HFF-Myc (cell line): ENCODE measurements at regions not wholly inside any gene's neighbourhood (a gene's known extent, or its start where the extent isn't known, plus 50 kb on each side); places are given as distances from the start of the nearest gene placed in this dataset.
"Not testable (repeated sequence)": the region's sequence is repeated elsewhere in the genome, so short reads cannot be mapped to it uniquely, and the experiment has no call there.

Source experiments
- DNase-seq: peaks from one replicate; pipeline ENCODE4 v3.0.0-alpha.2; 2011; ENCODE audit warnings: low read depth; ENCODE audit errors: extremely low read depth
- H3K4me3 ChIP-seq: replicated peaks from 2 replicates; pipeline ENCODE4 v1.5.1; 2011; ENCODE audit warnings: low read depth, mild to moderate bottlenecking, control low read depth, low read length
- TF ChIP-seq, protein P1 (sequence below): IDR thresholded peaks from 2 replicates; pipeline ENCODE4 v1.5.1; 2012; ENCODE audit warnings: mild to moderate bottlenecking, low read depth, low read length, control low read depth; ENCODE audit errors: missing control alignments

DNA sequence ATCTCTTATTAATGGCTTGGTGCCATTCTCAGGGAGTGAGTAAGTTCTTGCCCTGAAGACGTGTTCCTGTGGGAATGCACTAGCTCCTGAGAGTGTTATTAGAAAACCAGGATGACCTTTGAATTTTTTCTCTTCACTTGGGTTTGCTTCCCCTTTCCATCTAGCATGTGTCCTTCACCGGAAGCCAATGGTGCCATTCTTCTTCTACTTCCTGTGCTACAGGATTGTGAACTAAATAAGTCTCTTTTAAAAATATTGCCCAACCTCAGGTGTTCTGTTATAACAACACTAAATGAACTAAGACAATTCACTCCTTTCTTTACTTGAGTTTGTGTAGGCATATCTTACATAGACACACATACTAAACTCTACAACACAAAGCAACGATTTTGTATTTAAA is 447.0 kb downstream of the SOX11 start:
- H3K4me3 ChIP-seq = no peak overlapping the region
- TF ChIP-seq, protein P1, sequence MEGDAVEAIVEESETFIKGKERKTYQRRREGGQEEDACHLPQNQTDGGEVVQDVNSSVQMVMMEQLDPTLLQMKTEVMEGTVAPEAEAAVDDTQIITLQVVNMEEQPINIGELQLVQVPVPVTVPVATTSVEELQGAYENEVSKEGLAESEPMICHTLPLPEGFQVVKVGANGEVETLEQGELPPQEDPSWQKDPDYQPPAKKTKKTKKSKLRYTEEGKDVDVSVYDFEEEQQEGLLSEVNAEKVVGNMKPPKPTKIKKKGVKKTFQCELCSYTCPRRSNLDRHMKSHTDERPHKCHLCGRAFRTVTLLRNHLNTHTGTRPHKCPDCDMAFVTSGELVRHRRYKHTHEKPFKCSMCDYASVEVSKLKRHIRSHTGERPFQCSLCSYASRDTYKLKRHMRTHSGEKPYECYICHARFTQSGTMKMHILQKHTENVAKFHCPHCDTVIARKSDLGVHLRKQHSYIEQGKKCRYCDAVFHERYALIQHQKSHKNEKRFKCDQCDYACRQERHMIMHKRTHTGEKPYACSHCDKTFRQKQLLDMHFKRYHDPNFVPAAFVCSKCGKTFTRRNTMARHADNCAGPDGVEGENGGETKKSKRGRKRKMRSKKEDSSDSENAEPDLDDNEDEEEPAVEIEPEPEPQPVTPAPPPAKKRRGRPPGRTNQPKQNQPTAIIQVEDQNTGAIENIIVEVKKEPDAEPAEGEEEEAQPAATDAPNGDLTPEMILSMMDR = no peak
- no peak for DNase-seq

GRCh38 chr2:6139916-6140315 is 447.7 kb downstream of the SOX11 start:
- TF ChIP-seq, protein P1 = no peak
- no peak overlapping the region for H3K4me3 ChIP-seq
- no peak for DNase-seq

GRCh38 chr2:6140509-6140908 is 448.3 kb downstream of the SOX11 start:
- TF ChIP-seq, protein P1 = no peak
- no peak for DNase-seq
- no peak overlapping the region for H3K4me3 ChIP-seq

DNA sequence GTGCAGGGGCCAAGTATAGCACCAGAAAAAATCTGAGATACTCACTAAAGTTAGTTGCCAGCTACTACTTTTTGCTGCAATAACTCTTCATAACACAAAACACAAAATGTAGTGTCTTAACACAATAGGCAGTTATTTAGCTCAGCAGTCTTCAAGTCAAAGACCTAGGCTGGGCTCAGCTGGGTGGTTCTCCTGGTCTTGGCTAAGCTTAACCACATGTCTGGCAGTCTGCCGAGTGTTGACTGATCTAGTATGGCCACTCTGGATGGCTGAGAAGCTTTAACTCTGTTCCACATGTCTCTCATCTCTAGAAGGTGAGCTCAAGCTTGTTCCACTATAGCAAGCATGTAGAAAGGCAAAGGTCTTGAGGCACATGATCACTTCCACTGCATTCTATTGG is 451.6 kb downstream of the SOX11 start:
- no peak overlapping the region for H3K4me3 ChIP-seq
- TF ChIP-seq, protein P1 = no peak
- DNase-seq = no peak

GRCh38 chr2:6147215-6147614 is 455.0 kb downstream of the SOX11 start:
- not testable (repeated sequence) for DNase-seq, H3K4me3 ChIP-seq

DNA sequence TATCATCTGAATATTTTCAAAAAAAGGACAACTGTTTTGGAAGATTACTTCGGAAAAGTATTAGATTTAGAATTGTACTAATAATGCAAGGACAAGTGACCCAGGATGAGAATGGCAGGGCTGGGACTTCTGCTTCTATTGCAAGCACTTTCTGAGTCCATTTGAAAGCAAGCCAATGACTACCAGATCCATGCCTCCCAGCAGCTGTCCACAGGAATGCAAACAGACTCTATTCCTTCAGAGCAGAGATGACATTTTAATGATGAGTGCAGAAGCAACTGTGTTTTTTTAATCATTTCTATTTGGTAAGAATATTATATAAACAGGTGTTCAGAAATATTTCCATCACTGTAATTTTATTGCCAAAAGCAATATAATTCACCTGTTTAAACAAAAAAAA is 456.7 kb downstream of the SOX11 start:
- TF ChIP-seq, protein P1 = no peak
- no peak for DNase-seq

DNA sequence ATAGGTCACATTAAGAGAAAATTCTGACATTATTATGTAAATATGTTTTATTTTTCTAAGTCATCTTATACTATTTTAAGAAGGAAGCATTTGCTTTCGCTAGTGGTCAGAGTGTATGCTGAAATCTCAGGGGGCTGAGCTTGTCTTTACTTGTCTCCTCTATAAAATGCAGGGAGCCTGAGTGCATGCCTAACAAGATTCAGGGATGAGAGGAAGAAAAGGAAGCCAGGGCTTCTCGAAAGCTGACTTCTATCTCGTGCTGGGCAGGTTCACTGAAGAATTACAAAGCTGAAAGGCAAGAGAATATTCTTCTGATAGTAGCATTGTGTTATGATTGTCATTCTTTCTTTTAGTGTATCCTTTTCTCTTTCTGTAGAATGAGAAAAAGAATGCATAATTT is 467.4 kb downstream of the SOX11 start:
- TF ChIP-seq, protein P1 = no peak
- H3K4me3 ChIP-seq = no peak overlapping the region
- no peak for DNase-seq

More for the DNA sequence above, 456.7 kb downstream of the SOX11 start:
- no peak overlapping the region for H3K4me3 ChIP-seq
